ENCODE measurements at regions not wholly inside any gene's neighbourhood (a gene's known extent, or its start where the extent isn't known, plus 50 kb on each side); places are given as distances from the start of the nearest gene placed in this dataset.

GRCh38 chrX:39605183-39605582 lies 492.6 kb downstream of the BCOR start:
- no peak for DNase-seq (ENCODE audit: low read depth in 2 of 2)
- H3K4me3 ChIP-seq (replicated peaks in 1 of 2; ENCODE audit: low read depth in 2 of 2, low read length in 2 of 2), result no peak overlapping the region
- TF ChIP-seq CTCF (IDR thresholded peaks at IDR 0.05; ENCODE audit: low read depth, low read length), result no peak

- no peak for DNase-seq (ENCODE audit: low read depth in 2 of 2)
- no peak overlapping the region for H3K4me3 ChIP-seq (replicated peaks in 1 of 2; ENCODE audit: low read depth in 2 of 2, low read length in 2 of 2)
- TF ChIP-seq CTCF (IDR thresholded peaks at IDR 0.05; ENCODE audit: low read depth, low read length), result no peak
Measured at GRCh38 chrX:39605866-39606265, 491.9 kb downstream of the BCOR start.

GRCh38 chrX:39609941-39610340 lies 487.8 kb downstream of the BCOR start:
- no peak overlapping the region for H3K4me3 ChIP-seq (replicated peaks in 1 of 2; ENCODE audit: low read depth in 2 of 2, low read length in 2 of 2)
- TF ChIP-seq CTCF (IDR thresholded peaks at IDR 0.05; ENCODE audit: low read depth, low read length), result no peak
- DNase-seq (ENCODE audit: low read depth in 2 of 2), result no peak

GRCh38 chrX:39611468-39611867 lies 486.3 kb downstream of the BCOR start:
- DNase-seq (ENCODE audit: low read depth in 2 of 2), result no peak
- no peak for TF ChIP-seq CTCF (IDR thresholded peaks at IDR 0.05; ENCODE audit: low read depth, low read length)
- no peak overlapping the region for H3K4me3 ChIP-seq (replicated peaks in 1 of 2; ENCODE audit: low read depth in 2 of 2, low read length in 2 of 2)

- no peak for TF ChIP-seq CTCF (IDR thresholded peaks at IDR 0.05; ENCODE audit: low read depth, low read length)
- peak in 1 of 2 donors; percentile 21 for DNase-seq (ENCODE audit: low read depth in 2 of 2)
- no peak overlapping the region for H3K4me3 ChIP-seq (replicated peaks in 1 of 2; ENCODE audit: low read depth in 2 of 2, low read length in 2 of 2)
Measured at GRCh38 chrX:39613482-39613995, 484.2 kb downstream of the BCOR start.

GRCh38 chrX:39613997-39614679 lies 483.6 kb downstream of the BCOR start:
- no peak for DNase-seq (ENCODE audit: low read depth in 2 of 2)
- no peak for TF ChIP-seq CTCF (IDR thresholded peaks at IDR 0.05; ENCODE audit: low read depth, low read length)
- H3K4me3 ChIP-seq (replicated peaks in 1 of 2; ENCODE audit: low read depth in 2 of 2, low read length in 2 of 2), result no peak overlapping the region

- no peak for DNase-seq (ENCODE audit: low read depth in 2 of 2)
- H3K4me3 ChIP-seq (replicated peaks in 1 of 2; ENCODE audit: low read depth in 2 of 2, low read length in 2 of 2), result no peak overlapping the region
- no peak for TF ChIP-seq CTCF (IDR thresholded peaks at IDR 0.05; ENCODE audit: low read depth, low read length)
Measured at GRCh38 chrX:39614680-39614998, 483.1 kb downstream of the BCOR start.

Data from cardiac fibroblast (primary cell).